K562 (cell line): ENCODE measurements at regions not wholly inside any gene's neighbourhood (a gene's known extent, or its start where the extent isn't known, plus 50 kb on each side); places are given as distances from the start of the nearest gene placed in this dataset.

ENCODE experiments used
- DLX4 ChIP-seq: fragments of 250-450 bp; sonication (Bioruptor Pico); IDR thresholded peaks from 2 replicates; pipeline ENCODE4 v1.6.1; 2021; ENCODE audit warnings: mild to moderate bottlenecking
- FOXA1 ChIP-seq: fragments of 450-650 bp; IDR thresholded peaks from 2 replicates; pipeline ENCODE4 v1.6.1; 2016; ENCODE audit warnings: mild to moderate bottlenecking, borderline replicate concordance
- GATAD2A ChIP-seq: fragments of 450-650 bp; IDR thresholded peaks from 2 replicates; pipeline ENCODE4 v1.6.1; 2017
- GATAD2B ChIP-seq: fragments of 450-650 bp; IDR thresholded peaks from 2 replicates; pipeline ENCODE4 v1.6.1; 2017; ENCODE audit warnings: mild to moderate bottlenecking, borderline replicate concordance
- PREB ChIP-seq: sonication (generic); formaldehyde crosslinking; IDR thresholded peaks from 2 replicates; pipeline ENCODE4 v1.8.1; 2023; ENCODE audit warnings: mild to moderate bottlenecking, missing genetic modification reagents
- RB1 ChIP-seq: fragments of 450-650 bp; IDR thresholded peaks from 2 replicates; pipeline ENCODE4 v1.6.1; 2017; ENCODE audit warnings: low read depth, mild to moderate bottlenecking
- REST ChIP-seq, 2 experiments: fragments of 450-650 bp; formaldehyde crosslinking in 1 of 2; IDR thresholded peaks; 2 replicates each; pipeline versions ENCODE4 v1.4.0 to v1.6.1; 2014 to 2020; ENCODE audit warnings: mild to moderate bottlenecking in 2 of 2, borderline replicate concordance in 1 of 2, low read depth in 1 of 2
- SIRT6 ChIP-seq: IDR thresholded peaks from one replicate; pipeline ENCODE4 v1.6.1; 2012; ENCODE audit warnings: low read depth, mild to moderate bottlenecking, control low read depth, inconsistent platforms, low read length, moderate library complexity
- SMAD2 ChIP-seq: fragments of 150-350 bp; IDR thresholded peaks from 2 replicates; pipeline ENCODE4 v1.6.1; 2014; ENCODE audit warnings: low read depth, mild to moderate bottlenecking, low read length
- SMC3 ChIP-seq: conservative IDR thresholded peaks from 2 replicates; pipeline ENCODE4 v1.6.1; 2011; ENCODE audit warnings: low read depth, low read length, improper control_type of control experiment; ENCODE audit not compliant: insufficient read depth
- TAF7 ChIP-seq: fragments of 450-650 bp; IDR thresholded peaks from 2 replicates; pipeline ENCODE4 v1.6.1; 2016; ENCODE audit warnings: missing genetic modification characterization, missing compliant biosample characterization
- YY1 ChIP-seq, 3 experiments: IDR thresholded peaks; 2 replicates each; pipeline ENCODE4 v1.6.1; 2011; ENCODE audit warnings: low read length in 2 of 3, mild to moderate bottlenecking in 2 of 3, moderate library complexity in 2 of 3, borderline replicate concordance in 1 of 3, control low read depth in 1 of 3, low read depth in 1 of 3; ENCODE audit not compliant: insufficient read depth in 3 of 3, insufficient replicate concordance in 2 of 3, control insufficient read depth in 1 of 3, insufficient read length in 1 of 3; ENCODE audit errors: extremely low read depth in 1 of 3
- ZBTB43 ChIP-seq: sonication (generic); formaldehyde crosslinking; IDR thresholded peaks from 2 replicates; pipeline ENCODE4 v1.8.0; 2023; ENCODE audit warnings: mild to moderate bottlenecking, missing genetic modification reagents
- ZFP30 ChIP-seq: fragments of 250-450 bp; sonication (Bioruptor Pico); IDR thresholded peaks from 2 replicates; pipeline ENCODE4 v1.8.0; 2022; ENCODE audit warnings: moderate library complexity, mild to moderate bottlenecking, inconsistent platforms, borderline replicate concordance
- ZKSCAN8 ChIP-seq: fragments of 200-800 bp; sonication (Bioruptor generic); IDR thresholded peaks from 2 replicates; pipeline ENCODE4 v1.6.1; 2016; ENCODE audit warnings: missing genetic modification characterization, missing compliant biosample characterization
- ZNF354B ChIP-seq: fragments of 250-450 bp; sonication (Bioruptor Pico); IDR thresholded peaks from 2 replicates; pipeline ENCODE4 v1.4.0; 2020

GRCh38 chr18:77899972-77900754, 650.5 kb downstream of the GALR1 start (continued):
- TF ChIP-seq PREB (CRISPR knock-in tag) (no peak), ZNF354B (CRISPR knock-in tag) (no peak), DLX4 (no peak), RB1 (peak; percentile 82), ZFP30 (CRISPR knock-in tag) (no peak), SMAD2 (no peak), GATAD2B (peak; percentile 30; the same call in 1 of the 2 replicates), SMC3 (peak; percentile 61; the same call in 1 of the 2 replicates), GATAD2A (no peak), ZBTB43 (CRISPR knock-in tag) (no peak), TAF7 (tag) (no peak), REST (IDR thresholded peaks at IDR 0.05; ENCODE audit: borderline replicate concordance) (no peak), REST (CRISPR knock-in tag; IDR thresholded peaks at IDR 0.05; ENCODE audit: low read depth) (no peak), ZKSCAN8 (CRISPR knock-in tag) (no peak), SIRT6 (no peak), FOXA1 (no peak), YY1 (IDR thresholded peaks at IDR 0.05; ENCODE audit: borderline replicate concordance in 1 of 3, control insufficient read depth in 1 of 3, extremely low read depth in 1 of 3, insufficient read depth in 3 of 3, insufficient read length in 1 of 3, insufficient replicate concordance in 2 of 3, low read depth in 1 of 3, low read length in 2 of 3) (peak in 1 of 3 experiments; percentile 48)
